Astrocyte (in vitro differentiated cells and primary cell): ENCODE measurements at regions not wholly inside any gene's neighbourhood (a gene's known extent, or its start where the extent isn't known, plus 50 kb on each side); places are given as distances from the start of the nearest gene placed in this dataset.

ENCODE experiments used
- DNase-seq: peaks from one replicate; pipeline ENCODE4 v3.0.0-alpha.2; 2010; ENCODE audit warnings: low read depth
- FAIRE-seq: peaks from 2 replicates; lab custom pipeline; 2011; peaks lifted over from hg19 to GRCh38; lab: Jason Lieb, UNC
- H2AFZ ChIP-seq: 2 replicates; pipeline ENCODE4 v1.6.0; 2012; ENCODE audit warnings: low read depth, low read length, inconsistent platforms
- H3K27ac ChIP-seq: 2 replicates; pipeline ENCODE4 v1.5.1; 2011; ENCODE audit warnings: low read depth, low read length, inconsistent platforms
- H3K27me3 ChIP-seq: 2 replicates; pipeline ENCODE4 v1.6.0; 2011; ENCODE audit warnings: low read length, inconsistent platforms; ENCODE audit not compliant: insufficient read depth
- H3K36me3 ChIP-seq: 2 replicates; pipeline ENCODE4 v1.5.1; 2011; ENCODE audit warnings: low read length, inconsistent platforms; ENCODE audit not compliant: insufficient read depth
- H3K4me1 ChIP-seq: 2 replicates; pipeline ENCODE4 v1.5.1; 2011; ENCODE audit warnings: low read length, inconsistent platforms; ENCODE audit not compliant: insufficient read depth
- H3K4me2 ChIP-seq: 2 replicates; pipeline ENCODE4 v1.6.0; 2012; ENCODE audit warnings: low read length, inconsistent platforms
- H3K4me3 ChIP-seq: 2 replicates; pipeline ENCODE4 v1.5.1; 2011; ENCODE audit warnings: low read depth, mild to moderate bottlenecking, low read length, inconsistent platforms; ENCODE audit not compliant: insufficient read depth
- H3K79me2 ChIP-seq: 2 replicates; pipeline ENCODE4 v1.6.0; 2012; ENCODE audit warnings: mild to moderate bottlenecking, low read length, inconsistent platforms; ENCODE audit not compliant: insufficient read depth
- H3K9ac ChIP-seq: 2 replicates; pipeline ENCODE4 v1.6.0; 2012; ENCODE audit warnings: mild to moderate bottlenecking, low read length, inconsistent platforms
- H3K9me3 ChIP-seq: 2 replicates; pipeline ENCODE4 v1.5.1; 2012; ENCODE audit warnings: low read depth, mild to moderate bottlenecking, low read length, inconsistent platforms; ENCODE audit not compliant: insufficient read depth
- H4K20me1 ChIP-seq: 2 replicates; pipeline ENCODE4 v1.6.0; 2012; ENCODE audit warnings: low read length, inconsistent platforms; ENCODE audit not compliant: insufficient read depth
- H3K27ac Mint-ChIP-seq: one replicate; pipeline ENCODE4 v1.8.0; 2021; ENCODE audit warnings: mild to moderate bottlenecking, mixed read lengths; ENCODE audit not compliant: unreplicated experiment
- H3K27me3 Mint-ChIP-seq: one replicate; pipeline ENCODE4 v1.8.0; 2021; ENCODE audit warnings: low read depth, mixed read lengths; ENCODE audit not compliant: unreplicated experiment
- H3K36me3 Mint-ChIP-seq: one replicate; pipeline ENCODE4 v1.8.0; 2021; ENCODE audit warnings: low read depth, mixed read lengths; ENCODE audit not compliant: unreplicated experiment
- H3K4me1 Mint-ChIP-seq: one replicate; pipeline ENCODE4 v1.8.0; 2021; ENCODE audit warnings: low read depth, mixed read lengths; ENCODE audit not compliant: unreplicated experiment
- H3K4me3 Mint-ChIP-seq: one replicate; pipeline ENCODE4 v1.8.0; 2021; ENCODE audit warnings: mild to moderate bottlenecking, moderate library complexity, mixed read lengths; ENCODE audit not compliant: unreplicated experiment
- H3K9me3 Mint-ChIP-seq: one replicate; pipeline ENCODE4 v1.8.0; 2021; ENCODE audit warnings: mild to moderate bottlenecking, mixed read lengths; ENCODE audit not compliant: unreplicated experiment
- EZH2 ChIP-seq: IDR thresholded peaks from 2 replicates; pipeline ENCODE4 v1.6.1; 2012; ENCODE audit warnings: mild to moderate bottlenecking, low read length, inconsistent platforms; ENCODE audit not compliant: insufficient read depth
- TF ChIP-seq, protein P1 (sequence below): IDR thresholded peaks from 2 replicates; pipeline ENCODE4 v1.5.1; 2011; ENCODE audit warnings: low read depth, mild to moderate bottlenecking, inconsistent platforms, low read length, moderate library complexity; ENCODE audit not compliant: insufficient read depth

DNA sequence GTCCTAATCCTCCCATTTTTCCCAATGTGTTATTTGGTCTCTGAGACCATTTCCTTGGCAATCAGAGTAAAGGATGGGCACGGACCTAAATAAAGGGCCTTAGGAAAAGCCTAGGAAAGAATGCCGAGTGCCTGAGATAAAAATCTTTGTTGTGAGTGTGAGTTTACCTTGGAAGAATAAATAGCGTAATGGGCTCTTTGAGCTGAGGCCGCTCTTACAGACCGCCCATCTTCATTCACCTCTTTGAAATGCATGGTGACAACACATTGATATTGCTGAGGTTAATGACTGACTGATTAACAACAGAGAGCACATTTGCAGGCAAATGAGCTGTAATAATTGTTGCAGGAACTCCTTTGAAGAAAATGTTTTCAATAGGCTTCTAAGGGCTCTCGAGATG is 1967.1 kb upstream of the WWC1 start:
- H3K36me3 ChIP-seq: no peaks in the 10 kb centered on the region
- no peak overlapping the region for H3K27ac ChIP-seq
- H3K9ac ChIP-seq: no peak overlapping the region
- no peaks in the 10 kb centered on the region for H3K9me3 ChIP-seq
- Mint-ChIP-seq H3K9me3 (no peaks in the 10 kb centered on the region), H3K36me3 (no peaks in the 10 kb centered on the region), H3K4me1 (no peaks in the 10 kb centered on the region), H3K27ac (no peak overlapping the region), H3K27me3 (no peaks in the 10 kb centered on the region), H3K4me3 (no peak overlapping the region)
- no peaks in the 10 kb centered on the region for H4K20me1 ChIP-seq
- FAIRE-seq (no peak), DNase-seq (no peak)
- H3K79me2 ChIP-seq: no peaks in the 10 kb centered on the region
- no peak overlapping the region for H2AFZ ChIP-seq
- H3K27me3 ChIP-seq: no peaks in the 10 kb centered on the region
- H3K4me1 ChIP-seq: no peaks in the 10 kb centered on the region
- no peak overlapping the region for H3K4me2 ChIP-seq
- no peak overlapping the region for H3K4me3 ChIP-seq
- TF ChIP-seq, protein P1, sequence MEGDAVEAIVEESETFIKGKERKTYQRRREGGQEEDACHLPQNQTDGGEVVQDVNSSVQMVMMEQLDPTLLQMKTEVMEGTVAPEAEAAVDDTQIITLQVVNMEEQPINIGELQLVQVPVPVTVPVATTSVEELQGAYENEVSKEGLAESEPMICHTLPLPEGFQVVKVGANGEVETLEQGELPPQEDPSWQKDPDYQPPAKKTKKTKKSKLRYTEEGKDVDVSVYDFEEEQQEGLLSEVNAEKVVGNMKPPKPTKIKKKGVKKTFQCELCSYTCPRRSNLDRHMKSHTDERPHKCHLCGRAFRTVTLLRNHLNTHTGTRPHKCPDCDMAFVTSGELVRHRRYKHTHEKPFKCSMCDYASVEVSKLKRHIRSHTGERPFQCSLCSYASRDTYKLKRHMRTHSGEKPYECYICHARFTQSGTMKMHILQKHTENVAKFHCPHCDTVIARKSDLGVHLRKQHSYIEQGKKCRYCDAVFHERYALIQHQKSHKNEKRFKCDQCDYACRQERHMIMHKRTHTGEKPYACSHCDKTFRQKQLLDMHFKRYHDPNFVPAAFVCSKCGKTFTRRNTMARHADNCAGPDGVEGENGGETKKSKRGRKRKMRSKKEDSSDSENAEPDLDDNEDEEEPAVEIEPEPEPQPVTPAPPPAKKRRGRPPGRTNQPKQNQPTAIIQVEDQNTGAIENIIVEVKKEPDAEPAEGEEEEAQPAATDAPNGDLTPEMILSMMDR: no peak
- TF ChIP-seq EZH2: no peak

DNA sequence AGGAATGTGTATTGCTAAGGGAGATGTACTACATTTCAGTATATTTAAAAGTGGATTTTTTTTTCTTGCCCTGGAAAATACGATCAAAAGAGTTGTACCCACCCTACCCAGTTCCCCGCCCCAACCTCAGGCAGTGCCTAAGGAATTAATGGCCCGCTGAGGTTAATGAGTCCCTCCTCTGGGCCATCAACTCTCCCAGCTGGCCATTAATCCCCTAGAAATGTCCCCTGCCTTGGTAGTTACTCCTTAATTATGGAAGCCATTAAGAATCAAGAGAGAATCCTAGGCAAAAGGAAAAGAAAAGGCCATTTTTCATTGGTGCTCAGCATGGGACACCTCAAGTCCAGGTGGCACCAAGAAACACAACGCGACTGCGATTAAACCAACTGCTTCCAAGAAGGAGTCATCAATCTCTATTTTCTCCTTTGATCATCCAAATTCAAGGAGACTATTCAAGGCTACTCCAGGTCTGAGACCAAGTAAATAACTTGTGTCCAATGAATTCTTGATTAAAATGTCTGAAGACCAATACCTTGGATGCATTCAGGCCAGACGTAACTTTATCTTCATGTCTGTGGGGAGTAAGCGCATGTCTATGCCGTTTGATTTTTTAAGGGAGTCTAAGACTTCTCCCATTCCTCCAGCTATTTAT is 1962.2 kb upstream of the WWC1 start:
- Histone ChIP-seq H3K4me2 (no peak overlapping the region), H3K9me3 (no peaks in the 10 kb centered on the region), H2AFZ (no peak overlapping the region), H3K36me3 (no peaks in the 10 kb centered on the region), H3K4me1 (no peaks in the 10 kb centered on the region), H3K9ac (no peak overlapping the region), H3K79me2 (no peaks in the 10 kb centered on the region), H3K27ac (no peak overlapping the region), H4K20me1 (no peaks in the 10 kb centered on the region), H3K4me3 (no peak overlapping the region), H3K27me3 (no peaks in the 10 kb centered on the region)
- H3K9me3 Mint-ChIP-seq: no peaks in the 10 kb centered on the region
- H3K36me3 Mint-ChIP-seq: no peaks in the 10 kb centered on the region
- DNase-seq: no peak
- no peaks in the 10 kb centered on the region for H3K27me3 Mint-ChIP-seq
- H3K4me1 Mint-ChIP-seq: no peaks in the 10 kb centered on the region
- H3K27ac Mint-ChIP-seq: no peak overlapping the region
- TF ChIP-seq EZH2: no peak
- TF ChIP-seq, protein P1: no peak
- H3K4me3 Mint-ChIP-seq: no peak overlapping the region
- FAIRE-seq: no peak

DNA sequence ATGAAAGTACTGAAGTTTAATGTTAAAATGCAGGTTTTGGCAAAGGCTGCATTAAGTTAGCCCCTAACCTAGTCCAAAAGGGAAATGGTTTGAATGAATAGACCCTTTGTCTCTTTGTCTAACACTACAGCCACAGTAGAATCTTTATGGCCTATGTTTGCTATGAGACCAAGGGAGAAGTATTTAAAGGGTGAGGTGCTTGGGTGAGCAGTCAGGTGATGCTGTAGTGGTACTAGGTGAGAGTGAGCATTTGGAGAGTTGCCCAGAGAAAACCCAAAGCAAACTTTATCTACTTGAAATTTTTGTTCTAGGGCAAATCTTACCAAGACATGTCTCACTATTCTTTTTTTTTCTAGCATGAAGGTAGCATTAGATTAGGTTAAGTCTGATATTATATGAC is 1961.4 kb upstream of the WWC1 start:
- no peak overlapping the region for H3K4me2 ChIP-seq
- H3K79me2 ChIP-seq: no peaks in the 10 kb centered on the region
- H2AFZ ChIP-seq: no peak overlapping the region
- Mint-ChIP-seq H3K36me3 (no peaks in the 10 kb centered on the region), H3K4me3 (no peak overlapping the region), H3K4me1 (no peaks in the 10 kb centered on the region), H3K27me3 (no peaks in the 10 kb centered on the region), H3K9me3 (no peaks in the 10 kb centered on the region), H3K27ac (no peak overlapping the region)
- H3K4me1 ChIP-seq: no peaks in the 10 kb centered on the region
- no peaks in the 10 kb centered on the region for H4K20me1 ChIP-seq
- H3K9ac ChIP-seq: no peak overlapping the region
- no peaks in the 10 kb centered on the region for H3K27me3 ChIP-seq
- DNase-seq (no peak), FAIRE-seq (no peak)
- no peaks in the 10 kb centered on the region for H3K36me3 ChIP-seq
- no peak overlapping the region for H3K27ac ChIP-seq
- no peak overlapping the region for H3K4me3 ChIP-seq
- no peaks in the 10 kb centered on the region for H3K9me3 ChIP-seq
- TF ChIP-seq, protein P1: no peak
- TF ChIP-seq EZH2: no peak
